ENCODE measurements at regions not wholly inside any gene's neighbourhood (a gene's known extent, or its start where the extent isn't known, plus 50 kb on each side); places are given as distances from the start of the nearest gene placed in this dataset.

DNA sequence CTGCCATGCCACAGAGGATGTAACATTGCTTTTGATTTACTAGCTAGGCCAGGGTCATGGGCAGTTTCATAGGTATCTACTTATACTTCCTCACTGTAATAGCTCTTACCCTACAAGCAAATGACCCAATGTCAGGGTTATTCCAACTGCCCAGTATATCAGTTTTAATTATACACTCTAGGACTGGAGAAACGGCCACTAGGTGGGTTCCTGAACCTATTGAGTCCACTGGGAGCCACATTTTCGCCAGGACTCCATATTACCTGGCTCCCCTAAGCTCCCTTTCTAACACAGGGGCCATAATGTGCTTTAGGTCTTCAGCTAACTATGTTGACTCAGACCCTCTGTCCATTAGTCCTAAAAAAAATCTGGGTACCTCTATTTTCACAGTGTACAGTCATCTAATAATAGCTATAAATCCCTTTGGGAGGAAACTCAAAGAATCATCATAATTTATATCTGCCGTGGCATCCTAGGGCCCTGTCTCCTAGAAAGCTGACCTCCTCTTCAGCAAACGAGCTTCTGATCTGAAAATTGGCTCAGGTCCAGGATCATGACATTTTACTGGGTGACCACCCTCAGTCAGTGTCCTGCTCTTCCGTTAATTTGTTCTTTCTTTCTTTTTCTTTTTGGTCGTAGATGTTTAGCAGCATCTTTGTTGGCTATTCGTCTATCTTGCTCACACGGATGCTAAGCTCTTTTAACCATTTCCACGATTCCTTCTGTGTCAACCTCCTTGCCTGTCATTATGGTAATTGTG lies 244.3 kb downstream of the FAM76B start:
- H3K36me3 Mint-ChIP-seq, result no peaks in the 10 kb centered on the region
- ChIA-PET POLR2A (no interaction called here), CTCF (interaction anchor here (0.5 to 2.1 kb wide), 9 partner anchors 9 to 393 kb away, joined by 3 to 12 read pairs (median 5); no protein-coding TSS in a partner anchor)
- H3K4me3 Mint-ChIP-seq, result no peak overlapping the region
- no peaks in the 10 kb centered on the region for H3K4me1 Mint-ChIP-seq
- H3K27ac Mint-ChIP-seq, result no peak overlapping the region
- H3K9me3 Mint-ChIP-seq, result no peaks in the 10 kb centered on the region
- no peaks in the 10 kb centered on the region; the same call in 1 of the 2 replicates for H3K27me3 Mint-ChIP-seq (ENCODE audit: low read depth)
- DNase-seq (ENCODE audit: low spot score) (peak; percentile 14), ATAC-seq (peak; percentile 59)
- TF ChIP-seq, protein P1, sequence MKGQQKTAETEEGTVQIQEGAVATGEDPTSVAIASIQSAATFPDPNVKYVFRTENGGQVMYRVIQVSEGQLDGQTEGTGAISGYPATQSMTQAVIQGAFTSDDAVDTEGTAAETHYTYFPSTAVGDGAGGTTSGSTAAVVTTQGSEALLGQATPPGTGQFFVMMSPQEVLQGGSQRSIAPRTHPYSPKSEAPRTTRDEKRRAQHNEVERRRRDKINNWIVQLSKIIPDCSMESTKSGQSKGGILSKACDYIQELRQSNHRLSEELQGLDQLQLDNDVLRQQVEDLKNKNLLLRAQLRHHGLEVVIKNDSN (CRISPR knock-in tag; IDR thresholded peaks at IDR 0.05), result no peak
- no peak for TF ChIP-seq NFATC4 (CRISPR knock-in tag; IDR thresholded peaks at IDR 0.05)
- TF ChIP-seq, protein P2, sequence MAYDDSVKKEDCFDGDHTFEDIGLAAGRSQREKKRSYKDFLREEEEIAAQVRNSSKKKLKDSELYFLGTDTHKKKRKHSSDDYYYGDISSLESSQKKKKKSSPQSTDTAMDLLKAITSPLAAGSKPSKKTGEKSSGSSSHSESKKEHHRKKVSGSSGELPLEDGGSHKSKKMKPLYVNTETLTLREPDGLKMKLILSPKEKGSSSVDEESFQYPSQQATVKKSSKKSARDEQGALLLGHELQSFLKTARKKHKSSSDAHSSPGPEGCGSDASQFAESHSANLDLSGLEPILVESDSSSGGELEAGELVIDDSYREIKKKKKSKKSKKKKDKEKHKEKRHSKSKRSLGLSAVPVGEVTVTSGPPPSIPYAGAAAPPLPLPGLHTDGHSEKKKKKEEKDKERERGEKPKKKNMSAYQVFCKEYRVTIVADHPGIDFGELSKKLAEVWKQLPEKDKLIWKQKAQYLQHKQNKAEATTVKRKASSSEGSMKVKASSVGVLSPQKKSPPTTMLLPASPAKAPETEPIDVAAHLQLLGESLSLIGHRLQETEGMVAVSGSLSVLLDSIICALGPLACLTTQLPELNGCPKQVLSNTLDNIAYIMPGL (CRISPR knock-in tag; IDR thresholded peaks at IDR 0.05), result no peak
- no peak for TF ChIP-seq TEAD1 (CRISPR knock-in tag; IDR thresholded peaks at IDR 0.05)
- TF ChIP-seq, protein P3, sequence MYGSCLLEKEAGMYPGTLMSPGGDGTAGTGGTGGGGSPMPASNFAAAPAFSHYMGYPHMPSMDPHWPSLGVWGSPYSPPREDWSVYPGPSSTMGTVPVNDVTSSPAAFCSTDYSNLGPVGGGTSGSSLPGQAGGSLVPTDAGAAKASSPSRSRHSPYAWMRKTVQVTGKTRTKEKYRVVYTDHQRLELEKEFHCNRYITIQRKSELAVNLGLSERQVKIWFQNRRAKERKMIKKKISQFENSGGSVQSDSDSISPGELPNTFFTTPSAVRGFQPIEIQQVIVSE (CRISPR knock-in tag; IDR thresholded peaks at IDR 0.05; ENCODE audit: borderline replicate concordance), result no peak
- TF ChIP-seq, protein P4, sequence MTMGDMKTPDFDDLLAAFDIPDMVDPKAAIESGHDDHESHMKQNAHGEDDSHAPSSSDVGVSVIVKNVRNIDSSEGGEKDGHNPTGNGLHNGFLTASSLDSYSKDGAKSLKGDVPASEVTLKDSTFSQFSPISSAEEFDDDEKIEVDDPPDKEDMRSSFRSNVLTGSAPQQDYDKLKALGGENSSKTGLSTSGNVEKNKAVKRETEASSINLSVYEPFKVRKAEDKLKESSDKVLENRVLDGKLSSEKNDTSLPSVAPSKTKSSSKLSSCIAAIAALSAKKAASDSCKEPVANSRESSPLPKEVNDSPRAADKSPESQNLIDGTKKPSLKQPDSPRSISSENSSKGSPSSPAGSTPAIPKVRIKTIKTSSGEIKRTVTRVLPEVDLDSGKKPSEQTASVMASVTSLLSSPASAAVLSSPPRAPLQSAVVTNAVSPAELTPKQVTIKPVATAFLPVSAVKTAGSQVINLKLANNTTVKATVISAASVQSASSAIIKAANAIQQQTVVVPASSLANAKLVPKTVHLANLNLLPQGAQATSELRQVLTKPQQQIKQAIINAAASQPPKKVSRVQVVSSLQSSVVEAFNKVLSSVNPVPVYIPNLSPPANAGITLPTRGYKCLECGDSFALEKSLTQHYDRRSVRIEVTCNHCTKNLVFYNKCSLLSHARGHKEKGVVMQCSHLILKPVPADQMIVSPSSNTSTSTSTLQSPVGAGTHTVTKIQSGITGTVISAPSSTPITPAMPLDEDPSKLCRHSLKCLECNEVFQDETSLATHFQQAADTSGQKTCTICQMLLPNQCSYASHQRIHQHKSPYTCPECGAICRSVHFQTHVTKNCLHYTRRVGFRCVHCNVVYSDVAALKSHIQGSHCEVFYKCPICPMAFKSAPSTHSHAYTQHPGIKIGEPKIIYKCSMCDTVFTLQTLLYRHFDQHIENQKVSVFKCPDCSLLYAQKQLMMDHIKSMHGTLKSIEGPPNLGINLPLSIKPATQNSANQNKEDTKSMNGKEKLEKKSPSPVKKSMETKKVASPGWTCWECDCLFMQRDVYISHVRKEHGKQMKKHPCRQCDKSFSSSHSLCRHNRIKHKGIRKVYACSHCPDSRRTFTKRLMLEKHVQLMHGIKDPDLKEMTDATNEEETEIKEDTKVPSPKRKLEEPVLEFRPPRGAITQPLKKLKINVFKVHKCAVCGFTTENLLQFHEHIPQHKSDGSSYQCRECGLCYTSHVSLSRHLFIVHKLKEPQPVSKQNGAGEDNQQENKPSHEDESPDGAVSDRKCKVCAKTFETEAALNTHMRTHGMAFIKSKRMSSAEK (CRISPR knock-in tag; IDR thresholded peaks at IDR 0.05; ENCODE audit: borderline replicate concordance), result no peak
- no peak for TF ChIP-seq ZNF423 (CRISPR knock-in tag; IDR thresholded peaks at IDR 0.05)
- TF ChIP-seq NFYB (CRISPR knock-in tag; conservative IDR thresholded peaks at IDR 0.05; ENCODE audit: low read depth), result no peak
- TF ChIP-seq, protein P5, sequence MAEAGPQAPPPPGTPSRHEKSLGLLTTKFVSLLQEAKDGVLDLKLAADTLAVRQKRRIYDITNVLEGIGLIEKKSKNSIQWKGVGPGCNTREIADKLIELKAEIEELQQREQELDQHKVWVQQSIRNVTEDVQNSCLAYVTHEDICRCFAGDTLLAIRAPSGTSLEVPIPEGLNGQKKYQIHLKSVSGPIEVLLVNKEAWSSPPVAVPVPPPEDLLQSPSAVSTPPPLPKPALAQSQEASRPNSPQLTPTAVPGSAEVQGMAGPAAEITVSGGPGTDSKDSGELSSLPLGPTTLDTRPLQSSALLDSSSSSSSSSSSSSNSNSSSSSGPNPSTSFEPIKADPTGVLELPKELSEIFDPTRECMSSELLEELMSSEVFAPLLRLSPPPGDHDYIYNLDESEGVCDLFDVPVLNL (CRISPR knock-in tag; IDR thresholded peaks at IDR 0.05; ENCODE audit: borderline replicate concordance, low read depth), result no peak
- TF ChIP-seq, protein P6, sequence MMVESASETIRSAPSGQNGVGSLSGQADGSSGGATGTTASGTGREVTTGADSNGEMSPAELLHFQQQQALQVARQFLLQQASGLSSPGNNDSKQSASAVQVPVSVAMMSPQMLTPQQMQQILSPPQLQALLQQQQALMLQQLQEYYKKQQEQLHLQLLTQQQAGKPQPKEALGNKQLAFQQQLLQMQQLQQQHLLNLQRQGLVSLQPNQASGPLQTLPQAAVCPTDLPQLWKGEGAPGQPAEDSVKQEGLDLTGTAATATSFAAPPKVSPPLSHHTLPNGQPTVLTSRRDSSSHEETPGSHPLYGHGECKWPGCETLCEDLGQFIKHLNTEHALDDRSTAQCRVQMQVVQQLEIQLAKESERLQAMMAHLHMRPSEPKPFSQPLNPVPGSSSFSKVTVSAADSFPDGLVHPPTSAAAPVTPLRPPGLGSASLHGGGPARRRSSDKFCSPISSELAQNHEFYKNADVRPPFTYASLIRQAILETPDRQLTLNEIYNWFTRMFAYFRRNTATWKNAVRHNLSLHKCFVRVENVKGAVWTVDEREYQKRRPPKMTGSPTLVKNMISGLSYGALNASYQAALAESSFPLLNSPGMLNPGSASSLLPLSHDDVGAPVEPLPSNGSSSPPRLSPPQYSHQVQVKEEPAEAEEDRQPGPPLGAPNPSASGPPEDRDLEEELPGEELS (CRISPR knock-in tag; IDR thresholded peaks at IDR 0.05), result no peak
- TF ChIP-seq JAZF1 (CRISPR knock-in tag; IDR thresholded peaks at IDR 0.05), result no peak
- no peak for TF ChIP-seq GRHL2 (CRISPR knock-in tag; IDR thresholded peaks at IDR 0.05; ENCODE audit: insufficient replicate concordance, severe bottlenecking)
- TF ChIP-seq, protein P7, sequence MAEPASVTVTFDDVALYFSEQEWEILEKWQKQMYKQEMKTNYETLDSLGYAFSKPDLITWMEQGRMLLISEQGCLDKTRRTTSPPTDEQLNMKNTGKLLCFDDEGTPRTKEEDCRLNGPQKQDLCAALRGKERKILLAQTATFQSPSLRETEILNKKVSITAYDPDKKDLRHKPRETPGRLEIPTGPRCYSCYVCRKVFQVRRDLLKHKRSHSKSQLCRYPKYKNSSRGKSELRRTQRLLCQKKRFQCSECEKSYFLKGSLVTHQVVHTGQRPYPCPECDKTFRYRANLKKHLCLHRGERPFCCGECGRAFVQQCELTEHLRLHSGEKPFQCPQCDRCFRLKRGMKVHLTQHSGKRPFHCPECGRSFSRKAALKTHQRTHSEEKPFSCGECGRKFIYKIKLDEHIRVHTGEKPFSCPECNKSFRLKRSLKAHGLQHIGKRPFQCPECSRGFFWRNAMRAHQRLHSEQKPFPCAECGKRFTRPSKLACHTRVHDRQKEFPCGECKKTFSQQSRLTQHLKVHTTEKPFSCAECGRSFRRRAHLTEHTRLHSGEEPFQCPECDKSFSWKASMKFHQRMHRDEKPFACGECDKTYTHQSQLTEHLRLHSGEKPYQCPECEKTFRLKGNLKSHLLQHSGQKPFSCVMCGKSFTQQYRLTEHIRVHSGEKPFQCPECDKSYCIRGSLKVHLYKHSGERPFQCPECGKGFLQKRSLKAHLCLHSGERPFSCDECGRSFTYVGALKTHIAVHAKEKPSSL (CRISPR knock-in tag; conservative IDR thresholded peaks at IDR 0.05), result no peak
- TF ChIP-seq PRRX2 (CRISPR knock-in tag; IDR thresholded peaks at IDR 0.05), result no peak
- TF ChIP-seq, protein P8, sequence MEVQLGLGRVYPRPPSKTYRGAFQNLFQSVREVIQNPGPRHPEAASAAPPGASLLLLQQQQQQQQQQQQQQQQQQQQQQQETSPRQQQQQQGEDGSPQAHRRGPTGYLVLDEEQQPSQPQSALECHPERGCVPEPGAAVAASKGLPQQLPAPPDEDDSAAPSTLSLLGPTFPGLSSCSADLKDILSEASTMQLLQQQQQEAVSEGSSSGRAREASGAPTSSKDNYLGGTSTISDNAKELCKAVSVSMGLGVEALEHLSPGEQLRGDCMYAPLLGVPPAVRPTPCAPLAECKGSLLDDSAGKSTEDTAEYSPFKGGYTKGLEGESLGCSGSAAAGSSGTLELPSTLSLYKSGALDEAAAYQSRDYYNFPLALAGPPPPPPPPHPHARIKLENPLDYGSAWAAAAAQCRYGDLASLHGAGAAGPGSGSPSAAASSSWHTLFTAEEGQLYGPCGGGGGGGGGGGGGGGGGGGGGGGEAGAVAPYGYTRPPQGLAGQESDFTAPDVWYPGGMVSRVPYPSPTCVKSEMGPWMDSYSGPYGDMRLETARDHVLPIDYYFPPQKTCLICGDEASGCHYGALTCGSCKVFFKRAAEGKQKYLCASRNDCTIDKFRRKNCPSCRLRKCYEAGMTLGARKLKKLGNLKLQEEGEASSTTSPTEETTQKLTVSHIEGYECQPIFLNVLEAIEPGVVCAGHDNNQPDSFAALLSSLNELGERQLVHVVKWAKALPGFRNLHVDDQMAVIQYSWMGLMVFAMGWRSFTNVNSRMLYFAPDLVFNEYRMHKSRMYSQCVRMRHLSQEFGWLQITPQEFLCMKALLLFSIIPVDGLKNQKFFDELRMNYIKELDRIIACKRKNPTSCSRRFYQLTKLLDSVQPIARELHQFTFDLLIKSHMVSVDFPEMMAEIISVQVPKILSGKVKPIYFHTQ (CRISPR knock-in tag; IDR thresholded peaks at IDR 0.05), result no peak
- no peak for TF ChIP-seq RELA (CRISPR knock-in tag; IDR thresholded peaks at IDR 0.05; ENCODE audit: borderline replicate concordance)
- TF ChIP-seq NR2C2 (CRISPR knock-in tag; IDR thresholded peaks at IDR 0.05), result no peak
- TF ChIP-seq ZNF396 (CRISPR knock-in tag; IDR thresholded peaks at IDR 0.05; ENCODE audit: borderline replicate concordance), result no peak

Measured in WTC11 (cell line).